ENCODE measurements at regions not wholly inside any gene's neighbourhood (a gene's known extent, or its start where the extent isn't known, plus 50 kb on each side); places are given as distances from the start of the nearest gene placed in this dataset.

- TF ChIP-seq CREB1 (IDR thresholded peaks at IDR 0.05; ENCODE audit: low read depth) = no peak
- TF ChIP-seq CEBPB (IDR thresholded peaks at IDR 0.05) = no peak
- no peak for TF ChIP-seq TAF1 (IDR thresholded peaks at IDR 0.05; ENCODE audit: low read depth)
- no peak for TF ChIP-seq REST (IDR thresholded peaks at IDR 0.05; ENCODE audit: low read depth)
- no peak for TF ChIP-seq EGR1 (IDR thresholded peaks at IDR 0.05)
- no peak for TF ChIP-seq YY1 (IDR thresholded peaks at IDR 0.05; ENCODE audit: low read depth)
- no peak for TF ChIP-seq TEAD4 (IDR thresholded peaks at IDR 0.05)
- TF ChIP-seq EP300 (IDR thresholded peaks at IDR 0.05; ENCODE audit: borderline replicate concordance) = no peak
- TF ChIP-seq MAX (IDR thresholded peaks at IDR 0.05) = no peak
- TF ChIP-seq TCF12 (IDR thresholded peaks at IDR 0.05; ENCODE audit: low read depth) = no peak
- no peak for TF ChIP-seq ZBTB7A (IDR thresholded peaks at IDR 0.05; ENCODE audit: low read depth)
- no peak for TF ChIP-seq FOXM1 (IDR thresholded peaks at IDR 0.05; ENCODE audit: borderline replicate concordance, low read depth)
- TF ChIP-seq NFIC (IDR thresholded peaks at IDR 0.05) = no peak
These were observed 759.0 kb downstream of the AACS start for GRCh38 chr12:125824276-125824675.
